IMR-90 (cell line): ENCODE measurements at regions not wholly inside any gene's neighbourhood (a gene's known extent, or its start where the extent isn't known, plus 50 kb on each side); places are given as distances from the start of the nearest gene placed in this dataset.

Experiments
- ATAC-seq: fragments of 200-7000 bp; cut with Tn5 transposase; 2 replicates; pipeline ENCODE4 v1.9.1; 2020; ENCODE audit warnings: low read depth, mild to moderate bottlenecking, moderate library complexity
- BruUV-seq: library from RNA; stranded (reverse); fragments of 400-500 nt; replicated peaks from 2 replicates; lab custom pipeline; 2021; lab: Mats Ljungman, UMichigan
- CTCF ChIA-PET: fragments of 300-600 bp; formaldehyde crosslinking; extraction: SDS; loops from one replicate; lab custom pipeline; 2021; ENCODE audit warnings: antibody characterized with exemption; lab: Yijun Ruan, JAX
- POLR2A ChIA-PET: fragments of 300-600 bp; sonication (Branson Sonifier 250); formaldehyde crosslinking; loops from one replicate; lab custom pipeline; 2022; ENCODE audit warnings: antibody characterized with exemption; ENCODE audit not compliant: unreplicated experiment; lab: Charles Lee
- DNase-seq: peaks from one replicate; pipeline ENCODE4 v3.0.0; 2013
- H2AFZ ChIP-seq: replicated peaks from 2 replicates; pipeline ENCODE3; 2013; ENCODE audit warnings: low read length, mild to moderate bottlenecking; ENCODE audit not compliant: poor library complexity
- H2AK5ac ChIP-seq: 2 replicates; pipeline ENCODE4 v1.6.1; 2013; ENCODE audit warnings: low read depth, low read length, inconsistent platforms
- H2AK9ac ChIP-seq: replicated peaks from 2 replicates; pipeline ENCODE3; 2013; ENCODE audit warnings: mild to moderate bottlenecking, low read depth, low read length, moderate library complexity; ENCODE audit not compliant: poor library complexity
- H2BK120ac ChIP-seq: 2 replicates; pipeline ENCODE4 v1.6.1; 2013; ENCODE audit warnings: low read depth, low read length, inconsistent platforms
- H2BK15ac ChIP-seq: 3 replicates; pipeline ENCODE4 v1.6.1; 2013; ENCODE audit warnings: low read depth, low read length, inconsistent platforms
- H2BK20ac ChIP-seq: 2 replicates; pipeline ENCODE4 v1.6.1; 2013; ENCODE audit warnings: low read depth, mild to moderate bottlenecking, inconsistent platforms, low read length, moderate library complexity
- H2BK5ac ChIP-seq: 2 replicates; pipeline ENCODE4 v1.6.1; 2013; ENCODE audit warnings: mild to moderate bottlenecking, low read depth, low read length, inconsistent platforms; ENCODE audit not compliant: poor library complexity, severe bottlenecking
- H3K14ac ChIP-seq: replicated peaks from 2 replicates; pipeline ENCODE4 v1.6.1; 2013; ENCODE audit warnings: low read depth, low read length, inconsistent platforms
- H3K18ac ChIP-seq: 2 replicates; pipeline ENCODE4 v1.6.1; 2013; ENCODE audit warnings: low read depth, low read length, control low read depth
- H3K23ac ChIP-seq: 2 replicates; pipeline ENCODE4 v1.6.1; 2013; ENCODE audit warnings: low read depth, low read length, inconsistent platforms
- H3K27ac ChIP-seq: 2 replicates; pipeline ENCODE4 v1.5.1; 2013; ENCODE audit warnings: mild to moderate bottlenecking, control low read depth, low read length; ENCODE audit not compliant: insufficient read depth
- H3K27me3 ChIP-seq: 2 replicates; pipeline ENCODE4 v1.6.1; 2013; ENCODE audit warnings: low read length; ENCODE audit not compliant: control insufficient read depth, insufficient read depth
- H3K36me3 ChIP-seq: 2 replicates; pipeline ENCODE4 v1.6.1; 2013; ENCODE audit warnings: low read length, mixed read lengths; ENCODE audit not compliant: control insufficient read depth, insufficient read depth
- H3K4ac ChIP-seq: 2 replicates; pipeline ENCODE4 v1.6.1; 2013; ENCODE audit warnings: low read depth, low read length, inconsistent platforms
- H3K4me1 ChIP-seq: 2 replicates; pipeline ENCODE4 v1.6.1; 2013; ENCODE audit warnings: low read length, mixed read lengths; ENCODE audit not compliant: control insufficient read depth, insufficient read depth
- H3K4me2 ChIP-seq: 2 replicates; pipeline ENCODE4 v1.6.1; 2013; ENCODE audit warnings: low read depth, mild to moderate bottlenecking, control low read depth, low read length, moderate library complexity
- H3K4me3 ChIP-seq: 2 replicates; pipeline ENCODE4 v1.5.1; 2013; ENCODE audit warnings: low read depth, mild to moderate bottlenecking, control low read depth, low read length, moderate library complexity; ENCODE audit not compliant: insufficient read depth
- H3K56ac ChIP-seq: 2 replicates; pipeline ENCODE4 v1.6.1; 2013; ENCODE audit warnings: low read length, inconsistent platforms; ENCODE audit not compliant: insufficient read depth; ENCODE audit errors: extremely low read depth
- H3K79me1 ChIP-seq, 2 experiments: 2 replicates each; pipeline ENCODE4 v1.6.1; 2013; ENCODE audit warnings: low read length in 2 of 2, inconsistent platforms in 1 of 2, low read depth in 1 of 2
- H3K9ac ChIP-seq: 2 replicates; pipeline ENCODE4 v1.6.1; 2013; ENCODE audit warnings: low read depth, low read length, control low read depth
- H3K9me1 ChIP-seq: 2 replicates; pipeline ENCODE4 v1.6.1; 2013; ENCODE audit warnings: low read length, inconsistent platforms; ENCODE audit not compliant: insufficient read depth
- H3K9me3 ChIP-seq: 2 replicates; pipeline ENCODE4 v1.6.1; 2013; ENCODE audit warnings: low read length; ENCODE audit not compliant: control insufficient read depth, insufficient read depth
- H4K20me1 ChIP-seq: 2 replicates; pipeline ENCODE4 v1.6.1; 2013; ENCODE audit warnings: low read length, inconsistent platforms; ENCODE audit not compliant: insufficient read depth
- H4K5ac ChIP-seq: 2 replicates; pipeline ENCODE4 v1.6.1; 2013; ENCODE audit warnings: mild to moderate bottlenecking, low read depth, low read length, control low read depth
- H4K8ac ChIP-seq, 2 experiments: 2 replicates each; pipeline ENCODE4 v1.6.1; 2013; ENCODE audit warnings: low read depth in 2 of 2, low read length in 2 of 2, control low read depth in 1 of 2, inconsistent platforms in 1 of 2
- H4K91ac ChIP-seq: 2 replicates; pipeline ENCODE4 v1.6.1; 2013; ENCODE audit warnings: low read depth, low read length, inconsistent platforms; ENCODE audit not compliant: insufficient read depth
- BHLHE40 ChIP-seq: fragments of 150-350 bp; IDR thresholded peaks from 2 replicates; pipeline ENCODE4 v1.6.1; 2016; ENCODE audit warnings: mild to moderate bottlenecking, low read depth, low read length
- CEBPB ChIP-seq: IDR thresholded peaks from 2 replicates; pipeline ENCODE4 v1.6.1; 2012; ENCODE audit warnings: low read depth, low read length, improper control_type of control experiment
- FOS ChIP-seq: fragments of 150-350 bp; IDR thresholded peaks from 2 replicates; pipeline ENCODE4 v1.6.1; 2016; ENCODE audit warnings: low read depth, low read length
- MAFK ChIP-seq: IDR thresholded peaks from 2 replicates; pipeline ENCODE4 v1.6.1; 2012; ENCODE audit warnings: low read depth, low read length, improper control_type of control experiment
- MAZ ChIP-seq: IDR thresholded peaks from 2 replicates; pipeline ENCODE4 v1.6.1; 2012; ENCODE audit warnings: low read depth, mild to moderate bottlenecking, low read length, improper control_type of control experiment, moderate library complexity, borderline replicate concordance
- MXI1 ChIP-seq: IDR thresholded peaks from 2 replicates; pipeline ENCODE4 v1.6.1; 2012; ENCODE audit warnings: low read depth, mild to moderate bottlenecking, low read length, moderate library complexity, borderline replicate concordance
- NFE2L2 ChIP-seq: fragments of 150-350 bp; IDR thresholded peaks from 2 replicates; pipeline ENCODE4 v1.6.1; 2016; ENCODE audit warnings: low read depth, mild to moderate bottlenecking, low read length
- POLR2A ChIP-seq: IDR thresholded peaks from 2 replicates; pipeline ENCODE4 v1.6.1; 2012; ENCODE audit warnings: mild to moderate bottlenecking, low read depth, low read length
- RAD21 ChIP-seq: IDR thresholded peaks from 2 replicates; pipeline ENCODE4 v1.6.1; 2012; ENCODE audit warnings: low read length, improper control_type of control experiment
- RCOR1 ChIP-seq: IDR thresholded peaks from 2 replicates; pipeline ENCODE4 v1.6.1; 2012; ENCODE audit warnings: mild to moderate bottlenecking, low read length, improper control_type of control experiment; ENCODE audit not compliant: insufficient replicate concordance
- RFX5 ChIP-seq: IDR thresholded peaks from 2 replicates; pipeline ENCODE4 v1.8.0; 2012; ENCODE audit warnings: low read depth, mild to moderate bottlenecking, low read length, moderate library complexity
- SMC3 ChIP-seq: fragments of 150-350 bp; IDR thresholded peaks from 2 replicates; pipeline ENCODE4 v1.6.1; 2016; ENCODE audit warnings: low read depth, mild to moderate bottlenecking, antibody characterized with exemption, low read length, moderate library complexity
- WGBS, 2 experiments: methylation state at CpG; one replicate each; pipeline versions ENCODE4 v1.1.5 to v1.1.7; 2013; ENCODE audit warnings: missing lambda C conversion rate in 2 of 2; ENCODE audit not compliant: insufficient read length in 1 of 2; ENCODE audit errors: extremely low coverage in 2 of 2; 5-methylcytosine and 5-hydroxymethylcytosine counted together
- dilution Hi-C: fragments of 300-500 bp; cut with HindIII; formaldehyde crosslinking; loops from one replicate; pipeline ENCODE4 v1.14.3; 2018; ENCODE audit warnings: low sequenced_read_pairs; ENCODE audit not compliant: unreplicated experiment
- in situ Hi-C: fragments of 300-500 bp; cut with MboI; formaldehyde crosslinking; loops from 3 replicates; pipeline ENCODE4 v1.14.3; 2019; ENCODE audit warnings: low sequenced_read_pairs, inconsistent platforms, mixed read lengths
- intact Hi-C: fragments of 100-400 bp; cut with micrococcal nuclease; formaldehyde crosslinking; loops from 2 replicates; pipeline ENCODE4 v1.10.0; 2022
- TF ChIP-seq, protein P1 (sequence below): fragments of 150-350 bp; IDR thresholded peaks from 2 replicates; pipeline ENCODE4 v1.6.1; 2016; ENCODE audit warnings: low read depth, mild to moderate bottlenecking, low read length, moderate library complexity, borderline replicate concordance
- TF ChIP-seq, protein P2 (sequence below): fragments of 150-350 bp; IDR thresholded peaks from 2 replicates; pipeline ENCODE4 v1.6.1; 2017; ENCODE audit warnings: mild to moderate bottlenecking, antibody characterized with exemption, low read length, low read depth
- TF ChIP-seq, protein P3 (sequence below): conservative IDR thresholded peaks from 2 replicates; pipeline ENCODE4 v1.5.1; 2012; ENCODE audit warnings: mild to moderate bottlenecking, low read depth, low read length, improper control_type of control experiment

DNA sequence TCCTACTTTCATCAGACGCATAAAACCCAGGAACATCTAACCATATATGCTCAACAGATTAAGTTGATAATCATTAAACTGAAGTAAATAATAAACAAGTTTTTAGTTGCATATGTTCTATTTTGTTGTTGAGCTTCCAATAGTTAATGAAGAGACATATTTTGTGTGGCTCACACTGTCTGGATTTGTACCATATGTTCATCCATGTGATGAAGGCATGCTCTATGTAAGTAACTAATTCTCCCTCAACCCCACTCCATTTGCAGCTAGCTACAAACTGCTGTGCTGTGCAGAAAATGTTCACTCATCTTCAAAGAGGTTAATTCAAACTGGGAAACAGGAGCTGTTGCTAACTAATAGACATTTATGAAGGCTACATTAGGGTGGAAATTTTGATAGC, 589.7 kb upstream of the LRRC4C start:
- Histone ChIP-seq H4K8ac (no peak overlapping the region), H2BK20ac (no peak overlapping the region), H3K9me1 (no peaks in the 10 kb centered on the region), H4K5ac (no peak overlapping the region), H2AK5ac (no peak overlapping the region), H2AFZ (no peak overlapping the region), H3K23ac (no peak overlapping the region), H2AK9ac (no peak overlapping the region), H4K91ac (no peak overlapping the region), H3K36me3 (no peaks in the 10 kb centered on the region), H3K79me1 (no peaks in the 10 kb centered on the region), H2BK5ac (no peak overlapping the region), H3K18ac (no peak overlapping the region), H3K27ac (no peak overlapping the region), H3K27me3 (no peaks in the 10 kb centered on the region), H3K14ac (no peak overlapping the region), H3K9ac (no peak overlapping the region), H3K4me1 (no peaks in the 10 kb centered on the region), H4K20me1 (no peaks in the 10 kb centered on the region), H3K56ac (no peak overlapping the region), H2BK120ac (no peak overlapping the region), H3K4me3 (no peak overlapping the region), H3K4me2 (no peak overlapping the region), H2BK15ac (no peak overlapping the region), H3K9me3 (0 out of 2 replicates have a peak, but pooled peaks cover 8% of the 10 kb centered on the region), H3K4ac (no peak overlapping the region)
- ChIA-PET POLR2A (no interaction called here), CTCF (no interaction called here)
- no TSS peak for BruUV-seq
- TF ChIP-seq POLR2A (no peak), NFE2L2 (no peak), MAZ (no peak), RAD21 (no peak), SMC3 (no peak), MXI1 (no peak), RFX5 (no peak), FOS (no peak), RCOR1 (no peak), CEBPB (no peak), MAFK (no peak), BHLHE40 (no peak)
- TF ChIP-seq, protein P1, sequence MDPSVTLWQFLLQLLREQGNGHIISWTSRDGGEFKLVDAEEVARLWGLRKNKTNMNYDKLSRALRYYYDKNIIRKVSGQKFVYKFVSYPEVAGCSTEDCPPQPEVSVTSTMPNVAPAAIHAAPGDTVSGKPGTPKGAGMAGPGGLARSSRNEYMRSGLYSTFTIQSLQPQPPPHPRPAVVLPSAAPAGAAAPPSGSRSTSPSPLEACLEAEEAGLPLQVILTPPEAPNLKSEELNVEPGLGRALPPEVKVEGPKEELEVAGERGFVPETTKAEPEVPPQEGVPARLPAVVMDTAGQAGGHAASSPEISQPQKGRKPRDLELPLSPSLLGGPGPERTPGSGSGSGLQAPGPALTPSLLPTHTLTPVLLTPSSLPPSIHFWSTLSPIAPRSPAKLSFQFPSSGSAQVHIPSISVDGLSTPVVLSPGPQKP: no peak
- TF ChIP-seq, protein P2, sequence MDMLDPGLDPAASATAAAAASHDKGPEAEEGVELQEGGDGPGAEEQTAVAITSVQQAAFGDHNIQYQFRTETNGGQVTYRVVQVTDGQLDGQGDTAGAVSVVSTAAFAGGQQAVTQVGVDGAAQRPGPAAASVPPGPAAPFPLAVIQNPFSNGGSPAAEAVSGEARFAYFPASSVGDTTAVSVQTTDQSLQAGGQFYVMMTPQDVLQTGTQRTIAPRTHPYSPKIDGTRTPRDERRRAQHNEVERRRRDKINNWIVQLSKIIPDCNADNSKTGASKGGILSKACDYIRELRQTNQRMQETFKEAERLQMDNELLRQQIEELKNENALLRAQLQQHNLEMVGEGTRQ: no peak
- TF ChIP-seq, protein P3, sequence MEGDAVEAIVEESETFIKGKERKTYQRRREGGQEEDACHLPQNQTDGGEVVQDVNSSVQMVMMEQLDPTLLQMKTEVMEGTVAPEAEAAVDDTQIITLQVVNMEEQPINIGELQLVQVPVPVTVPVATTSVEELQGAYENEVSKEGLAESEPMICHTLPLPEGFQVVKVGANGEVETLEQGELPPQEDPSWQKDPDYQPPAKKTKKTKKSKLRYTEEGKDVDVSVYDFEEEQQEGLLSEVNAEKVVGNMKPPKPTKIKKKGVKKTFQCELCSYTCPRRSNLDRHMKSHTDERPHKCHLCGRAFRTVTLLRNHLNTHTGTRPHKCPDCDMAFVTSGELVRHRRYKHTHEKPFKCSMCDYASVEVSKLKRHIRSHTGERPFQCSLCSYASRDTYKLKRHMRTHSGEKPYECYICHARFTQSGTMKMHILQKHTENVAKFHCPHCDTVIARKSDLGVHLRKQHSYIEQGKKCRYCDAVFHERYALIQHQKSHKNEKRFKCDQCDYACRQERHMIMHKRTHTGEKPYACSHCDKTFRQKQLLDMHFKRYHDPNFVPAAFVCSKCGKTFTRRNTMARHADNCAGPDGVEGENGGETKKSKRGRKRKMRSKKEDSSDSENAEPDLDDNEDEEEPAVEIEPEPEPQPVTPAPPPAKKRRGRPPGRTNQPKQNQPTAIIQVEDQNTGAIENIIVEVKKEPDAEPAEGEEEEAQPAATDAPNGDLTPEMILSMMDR: no peak
- intact Hi-C loops (no loop called here), in situ Hi-C loops (no loop called here), dilution Hi-C loops (no loop called here)
- DNase-seq (no peak), ATAC-seq (no peak)
- WGBS, 2 experiments: no CpG with 5 or more reads among the region's 1 CpG
